GM19468 (cell line): ENCODE measurements at regions not wholly inside any gene's neighbourhood (a gene's known extent, or its start where the extent isn't known, plus 50 kb on each side); places are given as distances from the start of the nearest gene placed in this dataset.
"Not testable (repeated sequence)": the region's sequence is repeated elsewhere in the genome, so short reads cannot be mapped to it uniquely, and the experiment has no call there.

Source experiments
- ATAC-seq: cut with Tn5 transposase; IDR thresholded peaks from one replicate; pipeline ENCODE4 v1.9.1; 2021; ENCODE audit warnings: mild to moderate bottlenecking, moderate library complexity, moderate number of reproducible peaks; ENCODE audit not compliant: unreplicated experiment; ENCODE audit errors: extremely low read depth

- no peak for ATAC-seq
Observed at GRCh38 chr2:167608487-167608886, 638.9 kb downstream of the STK39 start.

GRCh38 chr2:167607731-167608130, 639.7 kb downstream of the STK39 start:
- no peak for ATAC-seq

GRCh38 chr2:167607211-167607610, 640.2 kb downstream of the STK39 start:
- ATAC-seq: no peak

GRCh38 chr2:167602122-167602521, 645.3 kb downstream of the STK39 start:
- no peak for ATAC-seq

- no peak for ATAC-seq
Observed at GRCh38 chr2:167599219-167599618, 648.2 kb downstream of the STK39 start.

- peak; percentile 87 for ATAC-seq
Observed at GRCh38 chr2:167595839-167596471, 651.4 kb downstream of the STK39 start.

- no peak for ATAC-seq
Observed at GRCh38 chr2:167595021-167595420, 652.4 kb downstream of the STK39 start.

GRCh38 chr2:167592441-167592840, 655.0 kb downstream of the STK39 start:
- ATAC-seq: no peak

GRCh38 chr2:167582619-167583018, 664.8 kb downstream of the STK39 start:
- ATAC-seq: no peak

GRCh38 chr2:167581961-167582574, 665.3 kb downstream of the STK39 start:
- ATAC-seq: no peak

- ATAC-seq: no peak
Observed at GRCh38 chr2:167579826-167580225, 667.6 kb downstream of the STK39 start.

GRCh38 chr2:167575276-167575675, 672.1 kb downstream of the STK39 start:
- no peak for ATAC-seq

GRCh38 chr2:167572883-167573619, 674.3 kb downstream of the STK39 start:
- ATAC-seq: no peak

- no peak for ATAC-seq
Observed at GRCh38 chr2:167570370-167570769, 677.0 kb downstream of the STK39 start.

GRCh38 chr2:167563885-167564619, 675.8 kb downstream of the XIRP2 start:
- ATAC-seq: not testable (repeated sequence)

- not testable (repeated sequence) for ATAC-seq
Observed at GRCh38 chr2:167558272-167558991, 670.2 kb downstream of the XIRP2 start.

- ATAC-seq: no peak
Observed at GRCh38 chr2:167555098-167555720, 666.9 kb downstream of the XIRP2 start.

GRCh38 chr2:167553635-167554034, 665.4 kb downstream of the XIRP2 start:
- no peak for ATAC-seq

- ATAC-seq: no peak
Observed at GRCh38 chr2:167551416-167551815, 663.1 kb downstream of the XIRP2 start.

- no peak for ATAC-seq
Observed at GRCh38 chr2:167550448-167550847, 662.2 kb downstream of the XIRP2 start.
